Skeletal muscle tissue (tissue), 3 donors: ENCODE measurements at regions not wholly inside any gene's neighbourhood (a gene's known extent, or its start where the extent isn't known, plus 50 kb on each side); places are given as distances from the start of the nearest gene placed in this dataset.

ENCODE experiments used
- H3K27ac ChIP-seq: one replicate; pipeline ENCODE4 v1.7.0; 2013; ENCODE audit warnings: mild to moderate bottlenecking, low read depth, low read length, inconsistent platforms
- H3K27me3 ChIP-seq, 3 donors: one replicate each; pipeline ENCODE4 v1.7.0; 2013; ENCODE audit warnings: low read length in 3 of 3; ENCODE audit not compliant: control insufficient read depth in 3 of 3, insufficient read depth in 3 of 3
- H3K36me3 ChIP-seq, 3 donors: one replicate each; pipeline ENCODE4 v1.7.0; 2013; ENCODE audit warnings: low read length in 3 of 3; ENCODE audit not compliant: control insufficient read depth in 3 of 3, insufficient read depth in 3 of 3
- H3K4me1 ChIP-seq, 3 donors: one replicate each; pipeline ENCODE4 v1.7.0; 2013; ENCODE audit warnings: low read length in 3 of 3, mild to moderate bottlenecking in 3 of 3; ENCODE audit not compliant: control insufficient read depth in 3 of 3, insufficient read depth in 3 of 3
- H3K4me3 ChIP-seq, 3 donors: one replicate each; pipeline ENCODE4 v1.7.0; 2013; ENCODE audit warnings: low read length in 3 of 3
- H3K9ac ChIP-seq, 3 donors: one replicate each; pipeline ENCODE4 v1.7.0; 2013; ENCODE audit warnings: low read length in 3 of 3, mild to moderate bottlenecking in 3 of 3, moderate library complexity in 2 of 3, low read depth in 1 of 3
- H3K9me3 ChIP-seq, 3 donors: one replicate each; pipeline ENCODE4 v1.7.0; 2013; ENCODE audit warnings: low read length in 3 of 3; ENCODE audit not compliant: control insufficient read depth in 3 of 3
- donor health status: Osteomylitis.

GRCh38 chr18:39349801-39350200, 1784.2 kb upstream of the CELF4 start:
- H3K9me3 ChIP-seq = no peaks in the 10 kb centered on the region
- no peaks in the 10 kb centered on the region for H3K27me3 ChIP-seq
- no peak overlapping the region for H3K9ac ChIP-seq
- H3K4me3 ChIP-seq = no peak overlapping the region
- H3K36me3 ChIP-seq = no peaks in the 10 kb centered on the region
- no peaks in the 10 kb centered on the region for H3K4me1 ChIP-seq
- no peak overlapping the region for H3K27ac ChIP-seq

GRCh38 chr18:39348757-39349156, 1783.2 kb upstream of the CELF4 start:
- Histone ChIP-seq H3K9ac (no peak overlapping the region), H3K4me3 (no peak overlapping the region), H3K9me3 (no peaks in the 10 kb centered on the region), H3K4me1 (no peaks in the 10 kb centered on the region), H3K27ac (no peak overlapping the region), H3K27me3 (no peaks in the 10 kb centered on the region), H3K36me3 (no peaks in the 10 kb centered on the region)

DNA sequence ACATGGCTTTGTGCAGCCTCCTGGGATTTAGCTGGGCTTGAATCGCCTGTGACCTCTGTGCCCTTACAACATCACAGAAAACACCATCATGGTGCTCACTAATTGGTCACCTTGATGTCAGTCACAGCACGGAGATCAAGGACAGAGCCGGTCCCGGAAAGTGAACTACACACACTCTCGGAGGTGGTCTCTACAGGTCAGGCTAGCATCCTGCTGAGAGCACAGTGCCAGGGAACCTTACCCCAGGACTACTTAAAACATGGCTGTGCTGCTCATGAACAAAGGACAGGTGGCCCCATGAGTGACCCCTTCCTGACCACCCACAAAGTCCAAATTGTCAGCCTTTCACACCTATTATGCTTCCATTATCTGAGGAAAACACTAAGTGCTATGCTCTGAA, 1782.1 kb upstream of the CELF4 start:
- Histone ChIP-seq H3K36me3 (no peaks in the 10 kb centered on the region), H3K4me3 (no peak overlapping the region), H3K27ac (no peak overlapping the region), H3K27me3 (no peaks in the 10 kb centered on the region), H3K4me1 (no peaks in the 10 kb centered on the region), H3K9ac (no peak overlapping the region), H3K9me3 (no peaks in the 10 kb centered on the region)

DNA sequence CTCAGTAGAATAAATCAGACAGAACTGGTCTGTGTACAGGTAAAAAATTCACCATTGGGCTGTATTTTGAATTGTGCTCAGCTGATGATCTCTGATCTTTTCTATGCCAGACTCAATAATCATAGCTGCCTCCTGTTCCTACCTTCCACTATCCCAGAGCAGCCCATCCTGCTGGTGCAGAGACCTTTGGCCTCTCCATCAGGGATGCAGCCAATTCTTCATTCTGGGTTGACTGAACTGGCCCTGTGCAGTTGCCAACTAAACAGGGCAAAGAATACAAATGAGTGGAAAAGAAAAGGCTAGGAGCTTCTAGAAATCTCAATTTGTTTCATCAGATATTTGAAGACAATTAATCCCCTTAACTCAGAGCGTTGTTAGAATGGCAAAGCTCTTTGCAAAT, 1781.3 kb upstream of the CELF4 start:
- no peaks in the 10 kb centered on the region for H3K9me3 ChIP-seq
- no peaks in the 10 kb centered on the region for H3K4me1 ChIP-seq
- no peaks in the 10 kb centered on the region for H3K36me3 ChIP-seq
- H3K27ac ChIP-seq = no peak overlapping the region
- H3K9ac ChIP-seq = no peak overlapping the region
- no peak overlapping the region for H3K4me3 ChIP-seq
- no peaks in the 10 kb centered on the region for H3K27me3 ChIP-seq

DNA sequence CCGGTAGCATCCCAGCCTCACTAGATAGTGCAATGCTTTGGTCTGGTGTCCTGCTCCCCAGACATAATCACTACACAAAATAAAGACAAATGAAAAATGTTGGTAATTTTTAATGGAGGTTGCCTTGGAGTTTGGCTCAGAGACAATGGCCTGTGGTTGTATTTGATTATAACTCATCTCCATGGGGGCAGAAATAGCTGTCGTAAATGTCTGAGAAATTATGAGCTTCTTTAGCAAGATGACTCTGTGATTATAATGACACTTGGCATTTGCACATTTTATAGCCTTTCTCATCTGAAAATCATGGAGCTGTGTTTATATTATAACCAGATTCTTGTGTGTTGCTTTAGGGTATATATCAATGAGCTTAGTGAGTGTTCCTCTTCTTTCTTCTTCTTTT, 1779.7 kb upstream of the CELF4 start:
- H3K9ac ChIP-seq = no peak overlapping the region
- H3K27ac ChIP-seq = no peak overlapping the region
- no peaks in the 10 kb centered on the region for H3K36me3 ChIP-seq
- H3K9me3 ChIP-seq = no peaks in the 10 kb centered on the region
- H3K4me3 ChIP-seq = no peak overlapping the region
- no peaks in the 10 kb centered on the region for H3K27me3 ChIP-seq
- H3K4me1 ChIP-seq = no peaks in the 10 kb centered on the region

DNA sequence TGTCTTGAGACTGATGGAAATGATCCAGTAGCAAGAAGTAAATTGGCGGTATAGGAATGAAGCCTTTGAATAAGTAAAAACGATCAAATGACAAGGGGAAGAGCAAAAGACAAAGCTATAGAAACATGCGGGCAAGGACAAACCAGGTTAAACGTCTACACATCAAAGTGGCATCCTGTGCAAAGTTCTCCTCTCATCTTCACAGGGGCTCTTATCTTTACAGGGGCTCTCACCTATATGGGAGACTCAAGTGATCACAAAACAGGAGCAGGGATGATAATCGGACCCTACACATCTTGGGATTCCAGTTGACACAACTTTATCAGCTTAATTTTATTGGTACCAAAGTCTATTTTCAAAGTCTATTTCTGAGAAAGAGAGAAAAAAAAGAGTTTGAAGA, 1778.9 kb upstream of the CELF4 start:
- H3K4me1 ChIP-seq = no peaks in the 10 kb centered on the region
- no peaks in the 10 kb centered on the region for H3K9me3 ChIP-seq
- no peak overlapping the region for H3K4me3 ChIP-seq
- H3K36me3 ChIP-seq = no peaks in the 10 kb centered on the region
- no peaks in the 10 kb centered on the region for H3K27me3 ChIP-seq
- H3K27ac ChIP-seq = no peak overlapping the region
- no peak overlapping the region for H3K9ac ChIP-seq

GRCh38 chr18:39341129-39341528, 1775.5 kb upstream of the CELF4 start:
- Histone ChIP-seq H3K36me3 (no peaks in the 10 kb centered on the region), H3K4me1 (no peaks in the 10 kb centered on the region), H3K27me3 (no peaks in the 10 kb centered on the region), H3K9ac (no peak overlapping the region), H3K27ac (no peak overlapping the region), H3K4me3 (no peak overlapping the region), H3K9me3 (no peaks in the 10 kb centered on the region)

DNA sequence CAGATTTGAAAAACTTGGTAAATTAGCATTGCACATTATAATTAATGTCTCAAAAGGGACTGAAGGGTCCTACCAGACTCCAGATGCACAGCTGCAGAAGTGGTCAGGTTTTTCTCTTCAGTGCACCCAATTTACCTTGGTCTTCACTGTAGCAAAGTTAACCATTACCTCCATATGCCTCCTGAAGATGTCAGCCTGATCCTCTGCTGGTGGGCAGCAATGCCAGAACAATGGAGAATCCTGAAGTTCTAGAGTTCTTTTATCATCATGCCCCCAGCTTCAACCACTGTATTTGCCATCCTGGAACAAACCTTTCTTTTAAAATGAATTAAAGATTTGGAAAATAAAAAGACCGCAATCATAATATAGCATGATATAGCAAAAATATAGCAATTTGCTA, 1774.8 kb upstream of the CELF4 start:
- no peaks in the 10 kb centered on the region for H3K36me3 ChIP-seq
- H3K9ac ChIP-seq = no peak overlapping the region
- no peak overlapping the region for H3K27ac ChIP-seq
- H3K4me1 ChIP-seq = no peaks in the 10 kb centered on the region
- H3K9me3 ChIP-seq = no peaks in the 10 kb centered on the region
- no peak overlapping the region for H3K4me3 ChIP-seq
- no peaks in the 10 kb centered on the region for H3K27me3 ChIP-seq

DNA sequence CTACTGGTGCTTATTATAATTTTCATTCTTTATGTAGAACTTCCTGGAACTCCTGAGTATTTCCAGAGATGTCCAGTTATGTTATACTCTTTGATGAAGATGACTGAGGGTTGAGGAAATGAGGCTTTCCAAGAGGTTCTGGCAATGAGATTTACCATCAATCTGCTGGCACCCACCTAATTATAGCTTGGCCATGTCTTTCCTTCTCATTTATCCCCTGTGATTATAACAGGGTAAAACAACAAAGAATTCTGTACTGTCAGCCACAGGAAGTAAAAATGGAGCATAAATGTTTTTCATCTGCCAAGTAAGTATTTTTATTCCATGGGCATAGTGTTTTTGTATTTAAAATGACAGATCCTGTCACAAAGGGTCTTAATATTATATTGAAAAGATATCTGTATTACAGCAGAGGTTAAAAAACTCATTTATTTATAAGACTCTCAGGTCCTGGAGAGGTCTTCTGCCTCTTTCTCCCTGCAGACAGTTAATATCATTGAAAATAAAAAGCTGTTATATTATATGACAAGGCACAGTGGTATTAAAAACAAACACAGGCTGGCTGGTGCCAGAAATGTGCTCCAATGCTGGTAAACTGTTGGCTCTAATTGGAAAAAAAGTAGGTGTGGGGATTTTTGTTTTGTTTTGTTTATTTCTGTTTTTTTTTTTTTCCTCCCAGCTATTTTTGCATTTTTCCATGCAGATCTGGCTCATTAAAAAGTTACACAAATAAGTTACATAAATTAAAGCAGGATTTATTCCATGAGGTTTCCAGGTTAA, 1764.1 kb upstream of the CELF4 start:
- Histone ChIP-seq H3K4me1 (no peaks in the 10 kb centered on the region), H3K9ac (no peak overlapping the region), H3K9me3 (no peaks in the 10 kb centered on the region), H3K4me3 (no peak overlapping the region), H3K27me3 (no peaks in the 10 kb centered on the region), H3K27ac (no peak overlapping the region), H3K36me3 (no peaks in the 10 kb centered on the region)

- Histone ChIP-seq H3K9me3 (no peaks in the 10 kb centered on the region), H3K27ac (no peak overlapping the region), H3K4me3 (no peak overlapping the region), H3K9ac (no peak overlapping the region), H3K36me3 (no peaks in the 10 kb centered on the region), H3K27me3 (no peaks in the 10 kb centered on the region), H3K4me1 (no peaks in the 10 kb centered on the region)
These were observed 1761.2 kb upstream of the CELF4 start for GRCh38 chr18:39326772-39327171.
